Gastroesophageal sphincter (tissue), 4 donors: ENCODE measurements at regions not wholly inside any gene's neighbourhood (a gene's known extent, or its start where the extent isn't known, plus 50 kb on each side); places are given as distances from the start of the nearest gene placed in this dataset.

Experiments
- ATAC-seq: fragments of 150-250 bp; one replicate; pipeline ENCODE4 v1.9.1; 2016; ENCODE audit warnings: mild to moderate bottlenecking, moderate library complexity
- H3K27ac ChIP-seq, 4 donors: fragments of 200-600 bp; sonication (generic) in 3 of 4; 1 replicate in 3 of 4; 2 replicates in 1 of 4; pipeline ENCODE4 v1.5.1; 2016 to 2019
- H3K27me3 ChIP-seq: fragments of 200-600 bp; sonication (generic); one replicate; pipeline ENCODE4 v1.5.1; 2019
- H3K36me3 ChIP-seq, 2 donors: fragments of 200-600 bp; sonication (generic); one replicate each; pipeline ENCODE4 v1.5.1; 2019; ENCODE audit warnings: control low read depth in 1 of 2
- H3K4me1 ChIP-seq, 3 donors: fragments of 200-600 bp; sonication (generic); 1 replicate in 2 of 3; 2 replicates in 1 of 3; pipeline ENCODE4 v1.5.1; 2016 to 2019; ENCODE audit warnings: control low read depth in 2 of 3
- H3K4me3 ChIP-seq, 2 donors: fragments of 200-600 bp; sonication (generic); one replicate each; pipeline ENCODE4 v1.5.1; 2019; ENCODE audit warnings: mild to moderate bottlenecking in 1 of 2, moderate library complexity in 1 of 2
- H3K9me3 ChIP-seq, 3 donors: fragments of 200-600 bp; sonication (generic); one replicate each; pipeline ENCODE4 v1.5.1; 2017 to 2019; ENCODE audit warnings: control low read depth in 2 of 3
- CTCF ChIP-seq, 4 experiments: fragments of 200-600 bp in 2 of 4; fragments of 450-650 bp in 2 of 4; sonication (generic) in 1 of 4; IDR thresholded peaks; one replicate each; pipeline ENCODE4 v1.5.1; 2017 to 2019; ENCODE audit warnings: antibody characterized with exemption in 4 of 4, mild to moderate bottlenecking in 2 of 4, moderate library complexity in 2 of 4
- EP300 ChIP-seq: sonication (generic); formaldehyde crosslinking; IDR thresholded peaks from one replicate; pipeline ENCODE4 v1.6.1; 2017; ENCODE audit warnings: antibody characterized with exemption, mild to moderate bottlenecking
- POLR2A ChIP-seq, 2 donors: fragments of 450-650 bp; IDR thresholded peaks; one replicate each; pipeline ENCODE4 v1.6.1; 2017; ENCODE audit warnings: antibody characterized with exemption in 2 of 2, mild to moderate bottlenecking in 2 of 2, moderate library complexity in 1 of 2
- POLR2AphosphoS5 ChIP-seq: sonication (generic); formaldehyde crosslinking; IDR thresholded peaks from one replicate; pipeline ENCODE4 v1.6.1; 2017; ENCODE audit warnings: antibody characterized with exemption
- WGBS, 2 donors: methylation state at CpG; one replicate each; pipeline ENCODE4 v1.1.5; 2018; ENCODE audit warnings: low coverage in 1 of 2; 5-methylcytosine and 5-hydroxymethylcytosine counted together

GRCh38 chr13:31440132-31440531, 240.4 kb downstream of the B3GLCT start:
- Histone ChIP-seq H3K9me3 (no peaks in the 10 kb centered on the region), H3K27me3 (no peaks in the 10 kb centered on the region), H3K36me3 (no peaks in the 10 kb centered on the region), H3K4me3 (no peak overlapping the region), H3K27ac (no peak overlapping the region), H3K4me1 (no peaks in the 10 kb centered on the region)
- 53 to 74% methylated on average over 2 of the region's 2 CpGs for WGBS, 2 donors
- no peak for ATAC-seq
- TF ChIP-seq POLR2A (IDR thresholded peaks at IDR 0.05) = no peak
- TF ChIP-seq EP300 = no peak
- no peak for TF ChIP-seq CTCF (IDR thresholded peaks at IDR 0.05)
- TF ChIP-seq POLR2AphosphoS5 = no peak

DNA sequence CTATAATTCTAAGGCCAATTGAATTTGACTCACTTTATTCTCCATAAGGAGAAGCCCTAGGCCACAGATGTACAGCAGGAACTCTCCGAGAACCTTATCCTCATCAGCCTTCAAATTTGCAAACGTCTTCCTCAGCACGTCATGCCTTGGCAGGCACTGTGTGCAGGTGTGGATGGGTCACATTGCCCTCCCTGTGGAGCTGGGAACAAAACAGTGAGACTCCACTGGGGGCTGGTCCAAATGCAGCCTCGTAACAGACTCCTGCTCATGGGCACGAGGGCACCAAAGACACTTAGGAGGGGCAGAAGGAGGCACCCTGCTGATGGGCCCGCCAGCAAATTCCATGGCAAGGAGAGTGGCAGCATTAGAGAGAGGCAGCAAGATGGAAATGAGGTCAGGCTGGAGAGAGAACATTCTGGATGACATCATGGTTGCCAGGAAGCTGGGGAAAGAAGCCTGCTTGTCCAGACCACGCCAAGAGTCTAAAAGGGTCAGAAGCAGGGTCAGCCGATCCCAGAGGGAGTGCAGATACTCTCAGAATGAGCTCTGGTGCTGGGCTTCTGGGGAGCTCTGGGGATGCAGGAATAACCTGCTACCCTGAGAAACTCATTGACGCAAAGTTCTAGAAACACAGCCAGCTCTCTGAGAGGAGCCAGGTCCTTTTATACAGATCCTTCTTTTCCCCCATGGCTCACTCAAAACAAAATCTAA, 242.2 kb downstream of the B3GLCT start:
- H3K36me3 ChIP-seq = no peaks in the 10 kb centered on the region
- no peak overlapping the region for H3K27ac ChIP-seq
- H3K4me1 ChIP-seq = no peaks in the 10 kb centered on the region
- no peaks in the 10 kb centered on the region for H3K27me3 ChIP-seq
- 52 to 72% methylated on average over 6 of the region's 9 CpGs for WGBS, 2 donors
- peak; percentile 61 for ATAC-seq
- no peaks in the 10 kb centered on the region for H3K9me3 ChIP-seq
- no peak overlapping the region for H3K4me3 ChIP-seq
- TF ChIP-seq CTCF (IDR thresholded peaks at IDR 0.05) (no peak), POLR2AphosphoS5 (no peak), EP300 (no peak), POLR2A (IDR thresholded peaks at IDR 0.05) (no peak)

DNA sequence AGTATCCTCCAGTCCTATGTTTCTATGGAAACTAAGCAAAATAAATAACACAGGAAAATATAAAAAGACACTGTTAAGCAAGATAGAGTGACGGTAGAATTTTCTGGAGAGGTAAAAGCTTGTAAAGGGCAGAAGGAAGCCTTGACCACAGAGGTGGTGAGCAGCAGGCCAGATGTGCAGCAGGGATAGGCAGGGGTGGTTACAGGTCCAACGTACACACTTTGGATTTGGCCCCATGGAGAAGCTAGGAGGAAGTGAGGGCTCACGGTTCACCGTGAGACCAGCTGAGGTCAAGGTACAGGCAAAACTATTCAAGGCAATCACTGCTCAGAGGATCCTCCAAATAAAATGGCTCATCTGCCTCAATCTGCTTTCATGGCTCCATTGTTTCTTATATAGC, 242.8 kb downstream of the B3GLCT start:
- Histone ChIP-seq H3K4me1 (no peaks in the 10 kb centered on the region), H3K27ac (no peak overlapping the region), H3K36me3 (no peaks in the 10 kb centered on the region), H3K27me3 (no peaks in the 10 kb centered on the region), H3K9me3 (no peaks in the 10 kb centered on the region), H3K4me3 (no peak overlapping the region)
- WGBS, 2 donors = 59% methylated on average over 4 of the region's 4 CpGs; no CpG with 5 or more reads in 1 of the 2 donors
- no peak for ATAC-seq
- TF ChIP-seq POLR2AphosphoS5 = no peak
- no peak for TF ChIP-seq POLR2A (IDR thresholded peaks at IDR 0.05)
- no peak for TF ChIP-seq CTCF (IDR thresholded peaks at IDR 0.05)
- no peak for TF ChIP-seq EP300

GRCh38 chr13:31444266-31444856, 244.6 kb downstream of the B3GLCT start:
- 66 to 88% methylated on average over 3 of the region's 3 CpGs for whole genome bisulfite sequencing, 2 donors
- H3K27ac ChIP-seq = peak overlapping the region in 2 of 4 donors; percentile 17 to 22
- ATAC-seq = peak; percentile 57

More at GRCh38 chr13:31444266-31444856, 244.6 kb downstream of the B3GLCT start:
- H3K4me3 ChIP-seq = no peak overlapping the region
- no peaks in the 10 kb centered on the region for H3K9me3 ChIP-seq
- H3K36me3 ChIP-seq = no peaks in the 10 kb centered on the region
- no peaks in the 10 kb centered on the region for H3K4me1 ChIP-seq
- no peak for TF ChIP-seq POLR2A (IDR thresholded peaks at IDR 0.05)
- no peak for TF ChIP-seq EP300
- no peak for TF ChIP-seq POLR2AphosphoS5
- TF ChIP-seq CTCF (IDR thresholded peaks at IDR 0.05) = no peak
- H3K27me3 ChIP-seq = no peaks in the 10 kb centered on the region
